ENCODE measurements at regions not wholly inside any gene's neighbourhood (a gene's known extent, or its start where the extent isn't known, plus 50 kb on each side); places are given as distances from the start of the nearest gene placed in this dataset.
A peak's percentile ranks its signal among the peaks of the same experiment; 100 is the strongest.

DNA sequence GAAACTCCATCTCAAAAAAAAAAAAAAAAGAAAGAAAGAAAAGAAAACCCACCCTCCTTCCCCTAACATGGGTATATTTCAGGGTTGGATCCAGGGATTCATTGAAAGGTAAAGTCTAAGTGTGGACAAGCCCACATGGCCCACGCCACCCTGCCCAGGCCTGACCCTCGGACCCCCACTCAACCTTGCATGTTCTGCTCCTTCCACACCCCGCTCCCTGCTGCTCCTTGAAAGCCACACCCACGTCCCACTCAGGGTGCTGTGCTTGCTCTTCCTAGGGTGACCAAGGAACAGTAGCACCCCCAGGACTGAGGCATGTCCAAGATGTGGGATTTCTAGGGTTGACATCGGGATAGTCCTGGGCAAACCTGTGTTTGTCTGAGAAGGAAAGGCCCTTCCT, 172.7 kb upstream of the MYCN start:
- intact Hi-C loops (cut with DNase I), result no loop called here
- DNase-seq, result peak in 3 of 42 donors; percentile 6 to 41 (median 20)

DNA sequence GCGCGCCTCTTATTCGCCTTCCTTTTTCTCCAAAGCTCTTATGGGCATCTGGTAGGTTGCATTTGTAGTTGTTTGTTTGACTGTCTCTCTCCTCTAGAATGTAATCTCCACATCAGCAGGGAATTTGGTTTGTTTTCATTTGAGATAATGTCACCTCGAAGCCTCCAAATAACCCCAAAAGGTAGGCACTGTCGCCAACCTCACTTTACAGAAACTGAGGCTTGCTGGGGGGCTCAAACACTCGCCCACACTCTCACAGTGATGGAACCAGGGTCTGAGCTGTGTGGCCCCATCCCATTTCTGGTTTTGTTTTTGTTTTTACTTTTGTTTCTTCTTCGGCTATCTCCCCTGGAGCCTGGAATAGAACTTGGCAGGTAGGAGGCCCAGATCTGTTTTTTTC, 172.2 kb upstream of the MYCN start:
- no peak for DNase-seq
- intact Hi-C loops (cut with DNase I), result no loop called here

DNA sequence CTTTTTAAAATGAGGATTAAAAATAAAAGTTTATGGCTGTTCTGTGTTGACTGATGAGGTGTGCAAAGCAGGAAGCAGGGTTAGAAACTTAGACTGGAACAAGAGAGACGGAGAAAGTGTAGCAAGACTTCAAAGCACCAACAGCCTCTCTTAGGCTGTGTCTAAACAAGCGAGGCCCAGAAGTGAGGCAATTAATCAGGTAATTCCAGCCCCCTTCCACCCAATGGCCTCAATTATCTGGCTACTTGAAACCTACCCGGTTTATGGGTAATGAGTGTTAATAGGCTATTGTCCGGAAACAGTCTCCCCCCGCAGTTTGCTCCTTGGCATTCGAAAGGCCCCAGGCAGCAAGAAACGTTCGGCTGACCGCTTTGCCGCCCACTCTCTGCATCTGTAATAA, 171.7 kb upstream of the MYCN start:
- DNase-seq, result no peak
- intact Hi-C loops (cut with DNase I), result no loop called here

DNA sequence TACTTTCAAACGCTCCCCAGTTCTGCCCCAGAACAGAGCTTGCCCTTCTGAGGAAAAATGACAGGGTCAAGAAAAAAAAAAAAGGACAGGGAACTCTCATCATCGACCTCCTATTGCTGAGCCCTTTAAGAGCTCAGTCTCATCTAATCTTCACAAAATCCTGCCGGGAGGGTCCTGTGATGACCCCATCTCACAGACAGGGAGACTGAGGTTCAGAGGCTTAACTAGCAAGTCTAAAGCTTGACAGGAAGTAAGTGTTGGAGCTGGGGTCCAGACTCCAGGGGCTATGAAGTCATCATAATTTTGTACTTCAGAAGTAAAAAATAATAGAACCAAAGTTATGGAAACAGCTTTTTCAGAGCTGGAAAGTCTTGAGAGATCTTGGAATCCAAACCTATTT, 171.1 kb upstream of the MYCN start:
- intact Hi-C loops (cut with DNase I), result no loop called here
- no peak for DNase-seq

DNA sequence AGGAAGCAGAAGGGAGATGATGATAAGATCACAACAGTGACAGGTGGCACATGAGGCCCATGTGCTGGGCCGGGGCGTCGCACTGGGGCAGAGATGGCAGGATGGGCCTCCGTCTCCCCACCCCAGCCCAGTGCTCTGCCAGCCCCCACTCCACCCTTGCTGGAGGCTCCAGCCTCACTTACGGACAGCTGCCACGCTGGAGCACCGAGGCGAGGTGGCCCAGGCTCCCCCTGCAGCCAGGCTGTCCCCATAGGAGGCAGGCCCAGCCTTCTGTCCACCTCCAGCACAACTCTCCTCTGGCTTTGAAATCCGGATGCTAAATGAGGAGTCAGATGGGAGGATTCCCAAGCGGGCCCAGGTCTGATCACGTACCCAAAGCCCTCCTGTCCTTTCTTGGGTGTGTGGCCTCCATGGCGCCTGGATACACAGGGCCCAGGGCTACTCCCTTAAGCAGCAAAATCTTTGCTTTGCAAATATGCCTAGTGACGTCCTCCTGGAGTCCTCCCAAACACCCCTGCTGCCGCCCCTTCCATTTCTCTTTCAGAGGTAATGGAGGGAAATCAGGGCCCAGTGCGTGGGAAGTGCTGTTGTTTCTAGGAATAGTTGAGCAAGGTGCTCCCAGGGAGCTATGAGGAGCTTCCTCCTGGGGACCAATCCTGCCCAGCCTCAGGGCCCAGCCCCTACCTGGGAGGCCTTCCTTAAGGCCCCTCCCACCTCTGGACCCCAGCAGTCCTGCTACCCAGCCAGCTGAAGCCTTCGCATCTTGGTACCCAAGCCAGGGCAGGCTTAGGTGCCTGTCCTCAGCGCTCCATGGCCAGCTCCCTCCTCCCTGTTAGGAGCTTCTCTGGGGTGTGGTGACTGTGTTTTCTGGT, 170.4 kb upstream of the MYCN start:
- intact Hi-C loops (cut with DNase I), result no loop called here
- peak in 1 of 42 donors; percentile 34 for DNase-seq

DNA sequence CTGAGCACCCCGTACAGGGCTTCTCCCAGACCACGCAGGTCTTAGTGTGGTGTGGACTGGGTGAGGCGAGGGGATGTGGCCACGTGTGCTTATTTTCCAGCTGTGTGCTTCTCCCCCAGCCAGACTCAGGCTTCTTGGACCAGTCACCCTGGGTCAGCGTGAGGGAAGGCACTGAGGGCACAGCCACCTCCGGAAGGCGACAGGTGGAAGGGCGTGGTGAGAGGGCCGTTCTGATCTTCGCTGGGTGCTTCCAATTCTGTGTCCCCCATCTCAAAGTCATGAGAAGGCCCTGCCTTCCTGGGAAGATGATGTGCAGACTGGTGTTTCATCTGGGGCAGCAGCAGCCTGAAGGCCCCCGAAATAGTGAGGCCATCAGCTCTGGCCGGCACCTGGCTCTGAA, 169.7 kb upstream of the MYCN start:
- DNase-seq, result peak in 1 of 42 donors; percentile 16
- intact Hi-C loops (cut with DNase I), result no loop called here

DNA sequence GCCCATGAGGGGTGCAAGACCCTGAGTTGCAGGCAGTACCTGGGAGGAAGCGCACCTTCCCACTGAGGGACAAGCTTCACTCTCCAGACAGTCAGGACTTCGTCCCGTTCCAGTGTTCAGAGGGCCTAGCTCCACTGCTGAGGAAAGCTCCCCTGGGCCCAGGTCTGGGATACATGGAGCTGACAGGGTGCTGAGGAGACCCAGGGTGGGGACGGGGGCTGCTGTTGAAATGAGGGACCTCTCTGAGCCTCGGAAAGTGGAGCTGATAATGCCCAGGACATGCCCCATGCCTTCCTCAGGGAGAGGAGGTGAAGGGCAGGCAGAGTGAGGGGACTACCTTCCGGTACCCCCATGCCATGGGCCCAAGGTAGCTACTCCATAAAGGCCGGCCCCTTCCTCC, 169.2 kb upstream of the MYCN start:
- intact Hi-C loops (cut with DNase I), result no loop called here
- peak in 1 of 42 donors; percentile 4 for DNase-seq

DNA sequence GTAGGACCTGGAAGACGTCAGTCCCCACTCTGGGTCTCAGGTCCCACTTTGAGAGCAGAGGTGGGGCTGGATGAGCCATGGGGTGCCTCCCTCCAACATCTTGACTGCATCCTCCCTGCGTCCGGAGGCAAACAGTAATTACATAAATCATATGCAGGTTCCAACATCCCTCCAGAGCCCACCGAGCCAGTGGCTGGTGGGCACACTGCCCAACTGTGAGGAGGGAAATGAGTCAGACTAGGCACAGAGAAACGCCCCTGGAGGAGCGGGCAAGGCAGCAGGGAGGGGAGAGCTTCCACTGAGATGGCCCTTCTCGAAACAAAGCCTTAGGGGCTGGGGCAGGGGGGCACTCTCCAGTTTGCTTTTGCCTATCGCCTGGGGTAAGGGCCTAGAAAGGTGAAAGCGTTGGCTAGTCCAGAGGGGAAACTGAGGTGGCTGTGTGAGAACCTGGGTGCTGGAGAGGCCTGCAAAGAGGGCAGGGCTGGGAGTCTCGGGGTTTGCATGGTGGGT, 168.2 kb upstream of the MYCN start:
- intact Hi-C loops (cut with DNase I), result no loop called here
- no peak for DNase-seq

DNA sequence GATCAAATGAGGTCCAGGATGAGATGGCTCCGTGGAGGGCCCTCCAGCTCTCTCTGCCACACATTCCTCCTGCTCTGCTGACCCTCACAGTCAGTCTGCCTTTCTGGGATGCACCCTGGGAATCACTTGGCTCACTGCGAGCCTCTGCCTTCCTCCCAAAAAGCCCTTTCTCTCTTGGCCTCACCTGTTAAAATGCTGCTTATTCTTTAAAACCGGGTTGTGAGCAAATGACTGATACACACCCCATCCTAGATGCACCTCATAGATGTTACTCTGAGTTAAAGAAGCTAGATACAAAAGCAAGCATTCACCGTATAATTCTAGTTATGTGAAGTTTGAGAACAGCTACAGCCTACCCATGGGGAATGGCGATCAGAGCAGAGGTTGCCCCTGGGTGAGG, 167.7 kb upstream of the MYCN start:
- intact Hi-C loops (cut with DNase I), result no loop called here
- peak in 1 of 42 donors; percentile 22 for DNase-seq

DNA sequence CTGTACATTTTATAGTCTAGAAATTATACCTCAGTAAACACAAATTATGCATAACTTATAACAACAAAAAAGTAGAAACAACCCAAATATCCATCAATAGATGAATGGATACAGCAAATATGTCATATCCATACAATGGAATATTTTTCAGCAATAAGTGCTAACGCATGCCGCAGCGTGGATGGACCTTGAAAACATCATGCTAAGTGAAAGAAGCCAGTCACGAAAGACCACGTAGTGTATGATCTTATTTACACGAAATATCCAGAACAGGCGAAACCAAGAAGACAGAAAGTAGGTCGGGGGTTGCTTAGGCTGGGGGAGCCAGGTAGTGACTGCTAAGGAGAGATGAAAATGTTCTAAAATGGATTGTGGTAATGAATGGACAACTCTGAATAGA, 167.1 kb upstream of the MYCN start:
- no peak for DNase-seq
- intact Hi-C loops (cut with DNase I), result no loop called here

DNA sequence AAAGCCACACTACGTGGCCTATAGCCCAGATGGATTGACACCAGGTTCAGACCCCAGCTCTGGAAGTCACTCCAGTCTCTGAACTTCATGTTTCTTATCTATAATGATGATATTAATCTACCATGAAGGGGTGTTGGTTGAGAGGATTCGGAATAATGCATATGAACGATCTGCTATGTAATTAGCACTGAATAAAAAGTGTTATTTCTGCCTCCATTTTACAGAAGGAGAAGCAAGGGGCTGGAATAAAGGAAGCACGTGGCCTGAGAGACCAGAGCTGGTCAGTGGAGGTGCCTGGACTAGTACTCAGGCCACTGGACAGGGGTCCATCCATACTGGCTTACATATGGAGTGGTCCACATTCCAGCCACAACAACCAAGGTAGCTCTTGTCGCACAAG, 166.5 kb upstream of the MYCN start:
- peak in 1 of 42 donors; percentile 9 for DNase-seq
- intact Hi-C loops (cut with DNase I), result no loop called here

DNA sequence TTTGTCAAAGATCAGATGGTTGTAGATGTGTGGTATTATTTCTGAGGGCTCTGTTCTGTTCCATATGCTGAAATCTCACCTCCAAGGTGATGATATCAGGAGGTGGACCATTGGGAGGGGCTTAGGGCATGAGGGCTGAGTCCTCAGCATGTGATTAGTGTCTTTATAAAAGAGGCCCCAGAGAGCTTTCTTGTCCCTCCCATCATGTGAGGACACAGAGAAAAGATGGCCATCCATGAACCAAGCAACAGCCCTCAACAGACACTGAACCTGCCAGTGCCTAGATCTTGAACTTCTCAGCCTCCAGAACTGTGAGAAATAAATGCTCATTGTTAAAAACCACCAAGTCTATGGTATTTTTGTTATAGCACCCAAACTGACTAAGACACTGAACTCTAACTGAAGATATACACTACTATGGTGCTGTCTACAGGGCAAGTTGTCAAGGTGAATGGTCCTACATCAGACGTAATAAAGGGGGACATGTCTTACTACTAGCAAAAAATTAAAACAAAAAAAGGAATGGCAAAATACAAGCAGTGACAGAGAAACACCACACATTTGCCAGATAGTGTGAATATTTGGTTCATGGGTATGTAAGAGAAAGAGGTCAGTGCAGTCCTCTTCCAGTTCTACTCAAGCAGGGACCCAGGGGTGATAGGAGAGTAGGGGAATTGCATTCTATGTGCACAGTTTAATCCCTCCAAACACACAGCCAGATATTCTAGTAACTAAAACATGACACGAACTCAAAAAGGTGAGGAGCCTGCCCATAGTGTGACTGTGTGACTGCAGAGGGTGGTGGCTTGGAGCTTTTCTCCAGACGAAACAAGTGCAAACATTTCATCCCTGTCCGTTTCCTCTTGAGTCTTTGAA, 164.4 kb upstream of the MYCN start:
- intact Hi-C loops (cut with DNase I), result no loop called here
- DNase-seq, result peak in 1 of 42 donors; percentile 6

DNA sequence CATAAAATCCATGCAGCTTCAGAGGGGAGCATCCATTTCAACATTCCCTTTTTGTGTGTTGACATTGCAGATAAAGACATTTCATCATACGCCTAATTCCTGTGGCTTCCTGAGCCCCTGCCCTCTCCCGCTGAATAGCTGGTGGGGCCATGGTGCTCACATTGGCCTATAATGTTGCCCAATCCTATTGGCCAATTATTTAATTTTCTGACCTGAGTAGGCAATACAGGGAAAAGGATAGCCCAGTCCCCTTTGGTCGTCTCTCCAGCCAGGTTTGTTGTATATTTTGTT, 163.8 kb upstream of the MYCN start:
- peak in 1 of 42 donors; percentile 31 for DNase-seq
- intact Hi-C loops (cut with DNase I), result no loop called here

DNA sequence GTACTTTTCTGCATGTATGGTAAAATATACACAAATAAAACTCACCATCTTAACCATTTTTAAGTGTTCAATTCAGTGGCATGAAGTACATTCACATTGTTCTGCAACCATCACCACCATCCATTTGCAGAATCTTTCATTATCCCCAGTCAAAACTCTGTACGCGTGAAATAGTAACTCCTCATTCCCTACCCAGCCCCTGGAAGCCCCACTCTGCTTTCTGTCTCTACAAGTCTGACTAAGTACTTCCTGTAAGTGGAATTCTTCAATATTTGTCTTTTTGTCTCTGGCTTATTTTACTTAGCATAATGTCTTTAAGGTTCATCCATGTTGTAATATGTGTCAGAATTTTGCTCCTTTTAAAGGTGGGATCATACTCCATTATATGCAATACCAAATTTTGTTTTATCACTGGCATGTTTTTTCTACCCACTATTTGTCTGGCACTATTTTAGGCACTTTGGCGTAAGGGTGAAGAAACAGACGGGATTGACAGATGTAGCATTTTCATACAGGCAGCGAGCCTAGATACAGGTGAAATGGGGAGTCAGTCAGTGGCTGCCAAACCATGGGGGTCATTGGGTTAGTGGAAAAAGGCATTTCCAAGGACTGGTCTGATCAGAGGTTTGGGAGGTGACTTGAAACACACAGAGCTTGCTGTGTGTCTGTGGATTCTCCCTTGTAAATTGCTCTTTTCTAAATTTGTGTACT, 163.2 kb upstream of the MYCN start:
- intact Hi-C loops (cut with DNase I), result no loop called here
- peak in 1 of 42 donors; percentile 30 for DNase-seq

DNA sequence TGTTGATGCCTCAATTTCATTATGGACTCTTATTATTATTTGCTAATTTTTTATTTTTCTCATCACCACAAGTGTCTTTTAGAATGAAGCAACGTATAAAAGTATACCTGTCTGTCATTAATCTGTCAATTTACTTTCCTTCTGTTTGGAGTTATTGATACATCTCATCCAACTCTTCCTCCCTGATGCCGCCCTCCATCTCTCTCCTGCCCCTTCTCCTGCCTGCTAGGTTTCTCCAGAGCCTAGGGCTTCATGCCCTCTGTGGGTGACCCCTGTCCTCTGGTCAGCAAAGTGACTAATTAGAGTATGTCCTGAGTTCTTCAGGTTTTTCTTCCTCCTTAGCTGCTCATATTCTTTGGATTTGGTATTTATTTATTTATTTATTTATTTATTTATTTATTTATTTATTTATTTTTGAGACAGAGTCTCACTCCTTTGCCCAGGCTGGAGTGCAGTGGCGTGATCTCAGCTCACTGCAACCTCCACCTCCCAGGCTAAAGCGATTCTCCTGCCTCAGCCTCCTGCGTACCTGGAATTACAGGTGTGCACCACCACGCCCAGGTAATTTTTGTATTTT, 162.5 kb upstream of the MYCN start:
- intact Hi-C loops (cut with DNase I), result no loop called here
- DNase-seq, result peak in 1 of 42 donors; percentile 15

DNA sequence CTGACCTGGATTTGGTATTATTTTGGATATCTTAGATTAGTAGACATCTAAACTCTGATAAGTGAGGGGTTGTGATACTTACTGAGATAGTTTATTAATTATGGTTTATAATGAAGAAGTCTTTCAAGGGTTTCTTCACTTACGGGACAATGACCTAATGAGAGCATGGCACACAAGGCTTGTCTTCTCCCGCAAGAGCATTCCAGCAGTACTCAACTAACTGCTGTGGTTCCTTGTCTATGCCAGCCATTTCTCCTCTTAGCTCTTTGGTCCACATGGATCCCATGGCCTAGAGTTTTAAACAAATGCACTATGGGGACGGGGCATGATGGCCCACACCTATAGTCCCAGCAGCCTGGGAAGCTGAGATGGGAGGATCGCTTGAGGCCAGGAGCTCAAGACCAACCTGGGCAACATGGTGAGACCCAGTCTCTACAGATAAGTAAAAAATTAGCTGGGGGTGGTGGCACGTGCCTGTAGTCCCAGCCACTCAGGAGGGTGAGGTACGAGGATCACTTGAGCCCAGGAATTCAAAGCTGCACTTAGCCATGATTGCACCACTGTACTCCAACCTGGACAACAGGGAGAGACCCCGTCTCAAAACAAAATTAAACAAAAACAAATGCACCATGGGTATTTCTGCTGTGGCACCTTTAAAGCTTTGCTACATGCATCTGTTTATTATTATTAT, 161.7 kb upstream of the MYCN start:
- intact Hi-C loops (cut with DNase I), result no loop called here
- DNase-seq, result peak in 1 of 42 donors; percentile 2

DNA sequence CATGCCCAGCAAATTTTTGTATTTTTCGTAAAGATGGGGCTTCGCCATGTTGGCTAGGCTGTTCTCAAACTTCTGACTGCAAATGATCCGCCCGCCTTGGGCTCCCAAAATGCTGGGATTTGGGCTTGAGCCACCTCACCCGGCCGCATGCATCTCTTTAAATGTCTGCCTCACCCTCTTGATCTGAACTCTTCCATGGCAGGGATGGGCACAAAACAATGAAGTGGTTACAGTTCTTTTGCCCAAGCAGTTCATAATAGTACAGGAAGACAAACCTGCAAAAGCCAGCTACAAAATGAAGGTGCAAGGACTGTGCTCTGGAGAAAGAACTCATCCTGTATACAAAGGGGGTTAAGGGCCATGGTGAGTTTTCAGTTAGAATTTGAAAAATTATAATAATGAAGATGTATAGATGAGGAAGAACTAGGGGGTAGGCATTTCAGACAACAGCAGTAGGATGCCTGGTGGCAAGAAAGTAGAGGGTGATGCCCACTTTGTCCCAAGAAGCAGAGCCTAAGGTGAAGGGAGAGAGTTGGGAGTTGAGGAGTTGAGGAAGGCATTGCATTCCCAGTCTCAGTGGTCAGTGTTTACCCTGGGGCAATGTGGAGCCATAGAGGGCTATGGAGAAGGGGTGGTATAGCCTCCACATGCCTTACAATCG, 160.8 kb upstream of the MYCN start:
- DNase-seq, result peak in 1 of 42 donors; percentile 15

DNA sequence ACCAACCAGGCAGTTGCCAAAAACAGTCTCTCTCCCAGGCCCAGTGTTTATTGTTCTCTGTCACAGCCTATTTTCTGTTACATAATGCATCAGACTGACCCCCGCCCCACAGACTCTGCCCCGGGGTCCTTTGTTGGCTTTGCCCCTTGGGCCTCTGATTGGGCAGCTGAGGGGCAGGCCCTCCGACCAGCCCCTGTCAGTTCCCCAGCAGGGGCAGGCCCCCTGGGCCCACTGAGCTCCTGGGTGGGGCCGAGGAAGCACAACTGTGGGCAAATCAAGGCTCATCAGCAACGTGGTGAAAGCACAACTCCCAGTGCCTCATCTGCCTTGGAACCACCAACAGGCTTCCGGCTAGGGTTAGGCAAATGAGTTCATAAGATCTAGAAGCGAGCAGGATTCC, 160.1 kb upstream of the MYCN start:
- intact Hi-C loops (cut with DNase I), result no loop called here
- peak in 1 of 42 donors; percentile 29 for DNase-seq

More for the DNA sequence above, 160.8 kb upstream of the MYCN start:
- intact Hi-C loops (cut with DNase I), result no loop called here
